B cell (primary cell): ENCODE measurements at regions not wholly inside any gene's neighbourhood (a gene's known extent, or its start where the extent isn't known, plus 50 kb on each side); places are given as distances from the start of the nearest gene placed in this dataset.

Experiments
- EZH2 ChIP-seq: IDR thresholded peaks from 2 replicates; pipeline ENCODE4 v1.6.1; 2012; ENCODE audit warnings: borderline replicate concordance, low read depth, mild to moderate bottlenecking, moderate library complexity, low read length; ENCODE audit not compliant: insufficient read depth, poor library complexity, severe bottlenecking
- TF ChIP-seq, protein P1 (sequence below): fragments of 200-600 bp; IDR thresholded peaks from one replicate; pipeline ENCODE4 v1.8.0; 2022; ENCODE audit warnings: antibody characterized with exemption, mild to moderate bottlenecking

DNA sequence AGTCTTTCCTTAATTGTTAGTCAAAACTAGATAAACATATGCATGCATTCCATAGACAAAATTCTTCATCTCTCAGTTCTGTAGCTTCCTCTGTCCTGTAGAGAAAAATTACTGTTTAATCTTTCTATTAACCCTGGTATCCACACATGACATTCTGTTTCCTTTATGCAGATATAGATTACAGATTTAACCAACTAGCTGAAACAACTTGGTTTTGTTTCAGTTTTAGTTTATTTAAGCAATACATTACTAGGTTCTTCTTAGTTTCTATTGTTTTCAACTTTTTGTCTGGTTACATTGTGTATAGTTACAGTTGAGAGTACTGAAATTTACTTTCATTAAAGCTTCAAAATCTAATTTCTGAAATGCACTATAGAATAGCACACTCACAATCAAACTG lies 933.9 kb upstream of the EPHA5 start:
- TF ChIP-seq, protein P1, sequence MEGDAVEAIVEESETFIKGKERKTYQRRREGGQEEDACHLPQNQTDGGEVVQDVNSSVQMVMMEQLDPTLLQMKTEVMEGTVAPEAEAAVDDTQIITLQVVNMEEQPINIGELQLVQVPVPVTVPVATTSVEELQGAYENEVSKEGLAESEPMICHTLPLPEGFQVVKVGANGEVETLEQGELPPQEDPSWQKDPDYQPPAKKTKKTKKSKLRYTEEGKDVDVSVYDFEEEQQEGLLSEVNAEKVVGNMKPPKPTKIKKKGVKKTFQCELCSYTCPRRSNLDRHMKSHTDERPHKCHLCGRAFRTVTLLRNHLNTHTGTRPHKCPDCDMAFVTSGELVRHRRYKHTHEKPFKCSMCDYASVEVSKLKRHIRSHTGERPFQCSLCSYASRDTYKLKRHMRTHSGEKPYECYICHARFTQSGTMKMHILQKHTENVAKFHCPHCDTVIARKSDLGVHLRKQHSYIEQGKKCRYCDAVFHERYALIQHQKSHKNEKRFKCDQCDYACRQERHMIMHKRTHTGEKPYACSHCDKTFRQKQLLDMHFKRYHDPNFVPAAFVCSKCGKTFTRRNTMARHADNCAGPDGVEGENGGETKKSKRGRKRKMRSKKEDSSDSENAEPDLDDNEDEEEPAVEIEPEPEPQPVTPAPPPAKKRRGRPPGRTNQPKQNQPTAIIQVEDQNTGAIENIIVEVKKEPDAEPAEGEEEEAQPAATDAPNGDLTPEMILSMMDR = no peak
- no peak for TF ChIP-seq EZH2
